Esophagus muscularis mucosa (tissue), 4 donors: ENCODE measurements at regions not wholly inside any gene's neighbourhood (a gene's known extent, or its start where the extent isn't known, plus 50 kb on each side); places are given as distances from the start of the nearest gene placed in this dataset.

Experiments
- DNase-seq: peaks from one replicate; pipeline ENCODE4 v3.0.0-alpha.2; 2017; ENCODE audit errors: extremely low spot score
- H3K27ac ChIP-seq, 4 donors: fragments of 200-600 bp; sonication (generic); replicated peaks in 1 of 4; 1 replicate in 3 of 4; 2 replicates in 1 of 4; pipeline ENCODE4 v1.5.1; 2016 to 2019; ENCODE audit warnings: mild to moderate bottlenecking in 1 of 4
- H3K27me3 ChIP-seq, 4 donors: fragments of 200-600 bp; sonication (generic); one replicate each; pipeline versions ENCODE4 v1.5.1 to v1.6.0; 2016 to 2019
- H3K36me3 ChIP-seq, 4 donors: fragments of 200-600 bp; sonication (generic); one replicate each; pipeline ENCODE4 v1.5.1; 2016 to 2019
- H3K4me1 ChIP-seq, 4 donors: fragments of 200-600 bp; sonication (generic); one replicate each; pipeline ENCODE4 v1.5.1; 2016 to 2019
- H3K4me3 ChIP-seq, 4 donors: fragments of 200-600 bp; sonication (generic); 1 replicate in 2 of 4; 2 replicates in 2 of 4; pipeline ENCODE4 v1.5.1; 2016 to 2019; ENCODE audit warnings: mild to moderate bottlenecking in 4 of 4, moderate library complexity in 1 of 4
- H3K9me3 ChIP-seq, 4 donors: fragments of 200-600 bp; sonication (generic); 1 replicate in 3 of 4; 2 replicates in 1 of 4; pipeline ENCODE4 v1.5.1; 2016 to 2019
- CTCF ChIP-seq, 3 experiments: fragments of 200-600 bp in 2 of 3; fragments of 450-650 bp in 1 of 3; sonication (generic) in 2 of 3; IDR thresholded peaks; one replicate each; pipeline ENCODE4 v1.5.1; 2017 to 2019; ENCODE audit warnings: antibody characterized with exemption in 3 of 3, mild to moderate bottlenecking in 2 of 3, moderate library complexity in 1 of 3
- EP300 ChIP-seq: sonication (generic); formaldehyde crosslinking; IDR thresholded peaks from one replicate; pipeline ENCODE4 v1.6.1; 2017; ENCODE audit warnings: antibody characterized with exemption
- POLR2A ChIP-seq: fragments of 450-650 bp; IDR thresholded peaks from one replicate; pipeline ENCODE4 v1.6.1; 2017; ENCODE audit warnings: antibody characterized with exemption, moderate library complexity, mild to moderate bottlenecking, low read depth
- POLR2AphosphoS5 ChIP-seq, 2 donors: sonication (generic); formaldehyde crosslinking; IDR thresholded peaks; one replicate each; pipeline ENCODE4 v1.6.1; 2017; ENCODE audit warnings: antibody characterized with exemption in 2 of 2
- WGBS: methylation state at CpG from one replicate; pipeline ENCODE4 v1.1.5; 2018; 5-methylcytosine and 5-hydroxymethylcytosine counted together
- intact Hi-C: fragments of 100-400 bp; cut with DNase I; formaldehyde crosslinking; loops from one replicate; pipeline ENCODE4 v1.15.1; 2023

GRCh38 chr5:96072138-96072790 lies 110.6 kb upstream of the ELL2 start:
- Histone ChIP-seq H3K36me3 (no peaks in the 10 kb centered on the region), H3K4me3 (no peak overlapping the region), H3K27ac (no peak overlapping the region), H3K9me3 (no peaks in the 10 kb centered on the region), H3K4me1 (peaks cover 0 to 18% (median 11%) of the 10 kb centered on the region in 4 donors), H3K27me3 (no peaks in the 10 kb centered on the region)
- intact Hi-C loops: no loop called here
- no peak for DNase-seq
- TF ChIP-seq CTCF (IDR thresholded peaks at IDR 0.05) (no peak), EP300 (no peak), POLR2AphosphoS5 (IDR thresholded peaks at IDR 0.05) (no peak), POLR2A (no peak)
- 74% methylated on average over 4 of the region's 4 CpGs for WGBS

- H3K27me3 ChIP-seq: no peaks in the 10 kb centered on the region
- H3K27ac ChIP-seq: no peak overlapping the region
- intact Hi-C loops: no loop called here
- 87% methylated on average over 5 of the region's 5 CpGs for WGBS
- no peak for DNase-seq
- no peaks in the 10 kb centered on the region for H3K9me3 ChIP-seq
- peaks cover 0 to 24% (median 15%) of the 10 kb centered on the region in 4 donors for H3K4me1 ChIP-seq
- TF ChIP-seq EP300 (no peak), POLR2A (no peak), POLR2AphosphoS5 (IDR thresholded peaks at IDR 0.05) (no peak), CTCF (IDR thresholded peaks at IDR 0.05) (no peak)
- H3K4me3 ChIP-seq: no peak overlapping the region
- no peaks in the 10 kb centered on the region for H3K36me3 ChIP-seq
Measured at GRCh38 chr5:96070622-96071225, 109.1 kb upstream of the ELL2 start.

GRCh38 chr5:96067894-96068614 lies 106.4 kb upstream of the ELL2 start:
- no peaks in the 10 kb centered on the region for H3K27me3 ChIP-seq
- H3K4me1 ChIP-seq: peaks cover 0 to 19% (median 16%) of the 10 kb centered on the region in 4 donors
- no peaks in the 10 kb centered on the region for H3K9me3 ChIP-seq
- WGBS: 57% methylated on average over 6 of the region's 6 CpGs
- no peak for TF ChIP-seq POLR2A
- no peak for TF ChIP-seq CTCF (IDR thresholded peaks at IDR 0.05)
- no peak for TF ChIP-seq EP300
- no peak for TF ChIP-seq POLR2AphosphoS5 (IDR thresholded peaks at IDR 0.05)
- no peak overlapping the region for H3K4me3 ChIP-seq
- intact Hi-C loops: no loop called here
- no peaks in the 10 kb centered on the region for H3K36me3 ChIP-seq
- no peak overlapping the region for H3K27ac ChIP-seq
- DNase-seq: no peak

GRCh38 chr5:96067251-96067650 lies 105.6 kb upstream of the ELL2 start:
- WGBS: 79% methylated on average over 1 of the region's 1 CpG
- H3K9me3 ChIP-seq: no peaks in the 10 kb centered on the region
- intact Hi-C loops: no loop called here
- H3K4me1 ChIP-seq: peaks cover 0 to 19% (median 16%) of the 10 kb centered on the region in 4 donors
- no peaks in the 10 kb centered on the region for H3K27me3 ChIP-seq
- no peak for TF ChIP-seq CTCF (IDR thresholded peaks at IDR 0.05)
- no peak overlapping the region for H3K27ac ChIP-seq
- no peaks in the 10 kb centered on the region for H3K36me3 ChIP-seq
- H3K4me3 ChIP-seq: no peak overlapping the region
- DNase-seq: no peak
